22Rv1 (cell line): ENCODE measurements at regions not wholly inside any gene's neighbourhood (a gene's known extent, or its start where the extent isn't known, plus 50 kb on each side); places are given as distances from the start of the nearest gene placed in this dataset.

Source experiments
- H3K27ac ChIP-seq: fragments of 450-650 bp; 2 replicates; pipeline ENCODE4 v1.5.1; 2017
- ZFX ChIP-seq: fragments of 450-650 bp; IDR thresholded peaks from 2 replicates; pipeline ENCODE4 v1.6.1; 2017; ENCODE audit warnings: antibody characterized with exemption, borderline replicate concordance
- TF ChIP-seq, protein P1 (sequence below): fragments of 450-650 bp; IDR thresholded peaks from 2 replicates; pipeline ENCODE4 v1.5.1; 2017; ENCODE audit warnings: mild to moderate bottlenecking

DNA sequence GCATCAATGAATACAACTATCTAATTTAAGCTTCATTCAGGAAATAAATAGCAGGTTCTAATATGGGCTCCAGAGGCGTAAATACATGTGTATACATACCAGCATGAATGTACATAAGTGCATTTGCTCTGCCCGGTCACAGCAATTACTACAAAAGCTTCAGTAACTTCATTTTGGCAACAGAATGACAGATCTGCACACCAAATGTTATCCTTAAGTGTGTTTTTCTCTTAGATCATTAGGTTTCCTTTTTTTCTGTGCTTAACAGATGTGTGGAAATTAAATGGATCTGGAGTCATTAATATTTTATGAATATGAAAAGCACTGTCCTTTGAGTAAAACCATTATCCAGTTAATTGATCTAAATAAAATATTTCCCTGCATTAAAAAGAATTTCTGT lies 159.0 kb upstream of the MEOX2 start:
- H3K27ac ChIP-seq, result no peak overlapping the region
- TF ChIP-seq, protein P1, sequence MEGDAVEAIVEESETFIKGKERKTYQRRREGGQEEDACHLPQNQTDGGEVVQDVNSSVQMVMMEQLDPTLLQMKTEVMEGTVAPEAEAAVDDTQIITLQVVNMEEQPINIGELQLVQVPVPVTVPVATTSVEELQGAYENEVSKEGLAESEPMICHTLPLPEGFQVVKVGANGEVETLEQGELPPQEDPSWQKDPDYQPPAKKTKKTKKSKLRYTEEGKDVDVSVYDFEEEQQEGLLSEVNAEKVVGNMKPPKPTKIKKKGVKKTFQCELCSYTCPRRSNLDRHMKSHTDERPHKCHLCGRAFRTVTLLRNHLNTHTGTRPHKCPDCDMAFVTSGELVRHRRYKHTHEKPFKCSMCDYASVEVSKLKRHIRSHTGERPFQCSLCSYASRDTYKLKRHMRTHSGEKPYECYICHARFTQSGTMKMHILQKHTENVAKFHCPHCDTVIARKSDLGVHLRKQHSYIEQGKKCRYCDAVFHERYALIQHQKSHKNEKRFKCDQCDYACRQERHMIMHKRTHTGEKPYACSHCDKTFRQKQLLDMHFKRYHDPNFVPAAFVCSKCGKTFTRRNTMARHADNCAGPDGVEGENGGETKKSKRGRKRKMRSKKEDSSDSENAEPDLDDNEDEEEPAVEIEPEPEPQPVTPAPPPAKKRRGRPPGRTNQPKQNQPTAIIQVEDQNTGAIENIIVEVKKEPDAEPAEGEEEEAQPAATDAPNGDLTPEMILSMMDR, result no peak
- no peak for TF ChIP-seq ZFX

DNA sequence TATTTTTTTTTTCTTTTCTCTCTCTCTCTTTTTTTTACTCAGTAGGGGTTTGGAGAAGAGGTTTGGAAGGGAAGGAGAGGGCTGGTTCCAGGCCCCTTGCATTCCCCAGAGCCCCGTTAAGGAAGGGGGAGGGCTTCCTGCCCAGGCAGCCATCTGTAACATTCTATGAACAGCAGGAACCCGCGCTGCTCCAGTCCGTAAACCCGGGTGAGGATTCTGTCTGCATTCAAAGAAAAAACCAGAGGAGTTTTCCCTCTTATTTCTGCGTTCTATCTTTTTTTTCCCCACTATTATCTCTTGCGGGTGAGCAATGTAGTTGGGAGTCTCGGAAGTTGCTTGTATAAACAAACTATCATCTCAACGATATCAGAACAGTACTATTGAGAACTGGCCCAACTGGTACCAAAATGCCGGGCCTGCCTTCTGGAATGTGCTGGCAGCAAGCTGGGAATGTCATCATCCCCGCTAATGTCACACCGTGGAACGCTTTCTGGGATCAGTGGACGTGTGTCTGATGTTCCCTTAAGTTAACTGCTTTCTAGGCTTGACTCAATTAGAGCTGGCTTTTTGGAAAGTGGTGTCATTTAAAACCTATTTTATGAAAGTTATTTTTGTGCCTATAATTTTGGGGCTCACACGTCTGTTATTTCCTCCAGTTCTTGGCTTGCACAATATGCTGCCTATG lies 153.1 kb upstream of the MEOX2 start:
- TF ChIP-seq ZFX, result no peak
- TF ChIP-seq, protein P1, result no peak
- H3K27ac ChIP-seq, result no peak overlapping the region

DNA sequence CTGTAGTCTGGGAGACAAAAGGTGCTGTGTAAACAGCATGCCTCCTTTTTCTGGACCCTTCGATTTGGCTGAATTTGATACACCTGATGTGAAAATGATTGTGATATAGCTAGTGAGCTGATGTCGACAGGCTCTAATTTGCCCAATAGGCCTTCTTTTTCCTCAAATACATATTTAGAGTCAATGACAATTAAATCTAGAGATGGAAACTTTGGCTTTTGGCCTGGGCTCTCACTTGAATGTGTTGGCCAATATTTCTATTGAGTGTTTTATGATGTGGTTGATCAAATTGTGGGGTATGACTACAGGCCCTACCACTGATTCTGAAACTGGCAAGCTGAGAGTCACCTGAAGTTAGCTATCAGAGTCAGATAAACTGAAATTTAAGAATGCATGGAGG lies 151.8 kb upstream of the MEOX2 start:
- no peak for TF ChIP-seq ZFX
- TF ChIP-seq, protein P1, result no peak
- no peak overlapping the region for H3K27ac ChIP-seq

DNA sequence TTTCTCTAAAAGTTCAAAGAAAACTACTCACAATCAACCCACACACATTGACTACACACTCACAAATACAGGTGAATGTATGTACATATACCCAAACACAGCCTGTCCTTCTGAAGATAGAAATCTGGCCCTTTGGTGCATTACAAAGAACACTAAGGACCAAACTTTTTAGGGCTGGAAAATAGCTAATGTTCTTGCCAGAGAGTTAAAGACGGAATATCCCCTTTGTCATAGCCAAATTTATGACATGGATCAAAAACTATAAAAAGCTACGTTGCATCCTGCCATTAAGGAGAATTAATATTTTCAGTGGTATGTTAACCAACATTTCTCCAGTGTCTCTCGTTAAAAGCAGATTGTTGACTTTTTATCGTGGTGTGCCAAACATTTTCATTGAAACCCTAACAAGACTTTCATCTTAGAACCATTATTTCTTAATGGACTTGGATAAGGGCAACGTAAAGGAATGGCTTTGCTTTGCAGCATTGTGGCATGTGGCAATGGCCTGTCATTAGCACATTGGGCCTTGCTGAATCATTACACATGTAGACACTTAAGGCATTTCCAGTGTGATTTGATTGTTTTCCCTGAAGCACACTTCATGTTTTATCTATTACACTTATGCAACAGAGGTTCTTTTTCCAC lies 150.9 kb upstream of the MEOX2 start:
- TF ChIP-seq, protein P1, result no peak
- TF ChIP-seq ZFX, result no peak
- no peak overlapping the region for H3K27ac ChIP-seq

DNA sequence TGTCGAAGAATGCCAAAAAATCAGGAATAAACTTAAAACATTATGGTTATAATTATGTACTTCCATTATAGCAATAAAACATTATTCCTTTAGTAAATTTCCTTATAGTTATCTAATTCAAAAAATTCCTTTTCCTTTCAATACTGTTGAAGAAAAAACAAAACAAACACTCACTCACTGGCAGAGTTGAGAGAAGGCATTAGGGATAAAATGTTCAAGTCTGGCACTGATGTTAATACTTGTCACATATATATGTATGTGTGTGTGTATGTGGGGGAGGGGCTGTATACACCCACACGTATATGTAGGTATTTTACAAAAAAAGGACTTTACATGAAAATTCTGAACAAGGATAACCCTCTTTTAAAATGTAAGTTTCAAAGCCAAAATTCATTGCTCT lies 150.2 kb upstream of the MEOX2 start:
- TF ChIP-seq ZFX, result no peak
- TF ChIP-seq, protein P1, result no peak

DNA sequence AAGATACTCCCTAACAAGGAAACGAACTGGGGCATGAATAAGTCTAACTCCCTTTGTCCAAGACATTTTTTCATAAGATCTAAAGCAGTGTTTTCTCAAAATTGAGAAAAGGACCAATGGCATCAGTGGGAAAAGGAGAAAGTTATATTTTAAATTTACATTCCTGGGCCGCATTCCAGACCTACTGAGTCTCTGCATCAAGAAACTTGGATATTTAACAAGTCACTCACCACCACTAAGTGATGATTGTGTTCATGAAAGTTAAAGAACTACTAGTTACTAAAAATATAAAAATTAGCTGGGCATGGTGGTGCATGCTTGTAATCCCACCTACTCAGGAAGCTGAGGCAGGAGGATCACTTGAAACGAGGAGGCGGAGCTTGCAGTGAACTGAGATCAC lies 149.6 kb upstream of the MEOX2 start:
- no peak overlapping the region for H3K27ac ChIP-seq
- TF ChIP-seq, protein P1, result no peak
- no peak for TF ChIP-seq ZFX

More for the DNA sequence above, 150.2 kb upstream of the MEOX2 start:
- no peak overlapping the region for H3K27ac ChIP-seq

DNA sequence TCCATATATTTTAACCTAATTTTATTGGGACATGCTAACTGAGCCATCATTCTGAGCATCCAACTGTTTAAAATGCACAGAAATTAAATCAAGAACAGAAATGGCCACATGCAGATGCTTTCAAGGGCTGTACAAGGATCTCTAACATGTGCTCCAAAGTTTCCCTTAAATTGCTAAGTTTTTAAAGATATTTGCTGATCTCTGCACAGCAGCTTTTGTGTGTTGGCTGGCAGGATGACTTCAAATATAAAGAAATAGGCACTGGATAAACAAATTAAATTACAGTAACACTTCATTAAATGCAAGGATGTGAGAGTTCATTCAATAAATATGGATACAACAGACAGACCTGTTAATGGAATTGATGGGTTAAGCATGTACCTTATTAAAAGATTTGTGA lies 148.0 kb upstream of the MEOX2 start:
- no peak overlapping the region for H3K27ac ChIP-seq
- no peak for TF ChIP-seq ZFX
- TF ChIP-seq, protein P1, result no peak
